Stimulated activated CD4-positive, alpha-beta T cell treated with anti-CD3 and anti-CD28 coated beads, Interleukin-1b, Interleukin-23, amount 100 ng/mL, for 4 hours (primary cell): ENCODE measurements at regions not wholly inside any gene's neighbourhood (a gene's known extent, or its start where the extent isn't known, plus 50 kb on each side); places are given as distances from the start of the nearest gene placed in this dataset.
"Not testable (repeated sequence)": the region's sequence is repeated elsewhere in the genome, so short reads cannot be mapped to it uniquely, and the experiment has no call there.

Source experiments
- DNase-seq, 2 donors: peaks; one replicate each; pipeline ENCODE4 v3.0.0-alpha.2; 2020; ENCODE audit warnings: low read depth in 2 of 2

GRCh38 chr2:12879649-12880048, 162.9 kb downstream of the TRIB2 start:
- DNase-seq = no peak

GRCh38 chr2:12881952-12882351, 165.2 kb downstream of the TRIB2 start:
- no peak for DNase-seq

GRCh38 chr2:12882393-12882792, 165.7 kb downstream of the TRIB2 start:
- DNase-seq = no peak

GRCh38 chr2:12883906-12884305, 167.2 kb downstream of the TRIB2 start:
- no peak for DNase-seq

GRCh38 chr2:12884713-12885282, 168.1 kb downstream of the TRIB2 start:
- no peak for DNase-seq

- DNase-seq = no peak
Observed at GRCh38 chr2:12890066-12890465, 173.3 kb downstream of the TRIB2 start.

- no peak for DNase-seq
Observed at GRCh38 chr2:12890481-12890991, 173.8 kb downstream of the TRIB2 start.

GRCh38 chr2:12895017-12895416, 178.3 kb downstream of the TRIB2 start:
- DNase-seq = no peak

GRCh38 chr2:12896318-12896982, 179.7 kb downstream of the TRIB2 start:
- DNase-seq = no peak

- DNase-seq = no peak
Observed at GRCh38 chr2:12897181-12897580, 180.4 kb downstream of the TRIB2 start.

- DNase-seq = no peak
Observed at GRCh38 chr2:12903272-12903671, 186.5 kb downstream of the TRIB2 start.

GRCh38 chr2:12910431-12910830, 193.7 kb downstream of the TRIB2 start:
- no peak for DNase-seq

- no peak for DNase-seq
Observed at GRCh38 chr2:12915787-12916186, 199.1 kb downstream of the TRIB2 start.

- no peak for DNase-seq
Observed at GRCh38 chr2:12918138-12918834, 201.6 kb downstream of the TRIB2 start.

- no peak for DNase-seq
Observed at GRCh38 chr2:12918835-12919445, 202.2 kb downstream of the TRIB2 start.

- DNase-seq = no peak
Observed at GRCh38 chr2:12921321-12921720, 204.6 kb downstream of the TRIB2 start.

GRCh38 chr2:12923907-12924610, 207.3 kb downstream of the TRIB2 start:
- DNase-seq = no peak

- DNase-seq = not testable (repeated sequence)
Observed at GRCh38 chr2:12926641-12927040, 209.9 kb downstream of the TRIB2 start.

GRCh38 chr2:12928197-12928774, 211.6 kb downstream of the TRIB2 start:
- no peak for DNase-seq

GRCh38 chr2:12928775-12929401, 212.2 kb downstream of the TRIB2 start:
- no peak for DNase-seq

GRCh38 chr2:12929758-12930157, 213.0 kb downstream of the TRIB2 start:
- DNase-seq = no peak
